ENCODE measurements at regions not wholly inside any gene's neighbourhood (a gene's known extent, or its start where the extent isn't known, plus 50 kb on each side); places are given as distances from the start of the nearest gene placed in this dataset.

GRCh38 chr15:70306081-70306480, 208.4 kb upstream of the TLE3 start:
- POLR2A ChIA-PET: no interaction called here
- TF ChIP-seq WRNIP1 (IDR thresholded peaks at IDR 0.05; ENCODE audit: borderline replicate concordance, low read depth, low read length) (no peak), ZNF687 (IDR thresholded peaks at IDR 0.05) (no peak), ESRRA (IDR thresholded peaks at IDR 0.05; ENCODE audit: low read length) (no peak), CHD2 (IDR thresholded peaks at IDR 0.05; ENCODE audit: borderline replicate concordance, low read depth, low read length) (no peak), PAX5 (IDR thresholded peaks at IDR 0.05; ENCODE audit: borderline replicate concordance, low read depth, low read length) (no peak), YBX1 (IDR thresholded peaks at IDR 0.05) (no peak), IRF4 (IDR thresholded peaks at IDR 0.05; ENCODE audit: low read depth, low read length) (no peak), FOXM1 (IDR thresholded peaks at IDR 0.05; ENCODE audit: low read depth, low read length) (no peak), ZSCAN29 (IDR thresholded peaks at IDR 0.05) (no peak), RFX5 (IDR thresholded peaks at IDR 0.05; ENCODE audit: low read depth, low read length) (no peak)
- TF ChIP-seq, protein P1, sequence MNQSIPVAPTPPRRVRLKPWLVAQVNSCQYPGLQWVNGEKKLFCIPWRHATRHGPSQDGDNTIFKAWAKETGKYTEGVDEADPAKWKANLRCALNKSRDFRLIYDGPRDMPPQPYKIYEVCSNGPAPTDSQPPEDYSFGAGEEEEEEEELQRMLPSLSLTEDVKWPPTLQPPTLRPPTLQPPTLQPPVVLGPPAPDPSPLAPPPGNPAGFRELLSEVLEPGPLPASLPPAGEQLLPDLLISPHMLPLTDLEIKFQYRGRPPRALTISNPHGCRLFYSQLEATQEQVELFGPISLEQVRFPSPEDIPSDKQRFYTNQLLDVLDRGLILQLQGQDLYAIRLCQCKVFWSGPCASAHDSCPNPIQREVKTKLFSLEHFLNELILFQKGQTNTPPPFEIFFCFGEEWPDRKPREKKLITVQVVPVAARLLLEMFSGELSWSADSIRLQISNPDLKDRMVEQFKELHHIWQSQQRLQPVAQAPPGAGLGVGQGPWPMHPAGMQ (IDR thresholded peaks at IDR 0.05; ENCODE audit: borderline replicate concordance): no peak
- TF ChIP-seq, protein P2, sequence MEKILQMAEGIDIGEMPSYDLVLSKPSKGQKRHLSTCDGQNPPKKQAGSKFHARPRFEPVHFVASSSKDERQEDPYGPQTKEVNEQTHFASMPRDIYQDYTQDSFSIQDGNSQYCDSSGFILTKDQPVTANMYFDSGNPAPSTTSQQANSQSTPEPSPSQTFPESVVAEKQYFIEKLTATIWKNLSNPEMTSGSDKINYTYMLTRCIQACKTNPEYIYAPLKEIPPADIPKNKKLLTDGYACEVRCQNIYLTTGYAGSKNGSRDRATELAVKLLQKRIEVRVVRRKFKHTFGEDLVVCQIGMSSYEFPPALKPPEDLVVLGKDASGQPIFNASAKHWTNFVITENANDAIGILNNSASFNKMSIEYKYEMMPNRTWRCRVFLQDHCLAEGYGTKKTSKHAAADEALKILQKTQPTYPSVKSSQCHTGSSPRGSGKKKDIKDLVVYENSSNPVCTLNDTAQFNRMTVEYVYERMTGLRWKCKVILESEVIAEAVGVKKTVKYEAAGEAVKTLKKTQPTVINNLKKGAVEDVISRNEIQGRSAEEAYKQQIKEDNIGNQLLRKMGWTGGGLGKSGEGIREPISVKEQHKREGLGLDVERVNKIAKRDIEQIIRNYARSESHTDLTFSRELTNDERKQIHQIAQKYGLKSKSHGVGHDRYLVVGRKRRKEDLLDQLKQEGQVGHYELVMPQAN (conservative IDR thresholded peaks at IDR 0.05): no peak
- TF ChIP-seq, protein P3, sequence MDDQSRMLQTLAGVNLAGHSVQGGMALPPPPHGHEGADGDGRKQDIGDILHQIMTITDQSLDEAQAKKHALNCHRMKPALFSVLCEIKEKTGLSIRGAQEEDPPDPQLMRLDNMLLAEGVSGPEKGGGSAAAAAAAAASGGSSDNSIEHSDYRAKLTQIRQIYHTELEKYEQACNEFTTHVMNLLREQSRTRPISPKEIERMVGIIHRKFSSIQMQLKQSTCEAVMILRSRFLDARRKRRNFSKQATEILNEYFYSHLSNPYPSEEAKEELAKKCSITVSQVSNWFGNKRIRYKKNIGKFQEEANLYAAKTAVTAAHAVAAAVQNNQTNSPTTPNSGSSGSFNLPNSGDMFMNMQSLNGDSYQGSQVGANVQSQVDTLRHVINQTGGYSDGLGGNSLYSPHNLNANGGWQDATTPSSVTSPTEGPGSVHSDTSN (IDR thresholded peaks at IDR 0.05; ENCODE audit: insufficient replicate concordance, low read depth, low read length): no peak
- TF ChIP-seq, protein P4, sequence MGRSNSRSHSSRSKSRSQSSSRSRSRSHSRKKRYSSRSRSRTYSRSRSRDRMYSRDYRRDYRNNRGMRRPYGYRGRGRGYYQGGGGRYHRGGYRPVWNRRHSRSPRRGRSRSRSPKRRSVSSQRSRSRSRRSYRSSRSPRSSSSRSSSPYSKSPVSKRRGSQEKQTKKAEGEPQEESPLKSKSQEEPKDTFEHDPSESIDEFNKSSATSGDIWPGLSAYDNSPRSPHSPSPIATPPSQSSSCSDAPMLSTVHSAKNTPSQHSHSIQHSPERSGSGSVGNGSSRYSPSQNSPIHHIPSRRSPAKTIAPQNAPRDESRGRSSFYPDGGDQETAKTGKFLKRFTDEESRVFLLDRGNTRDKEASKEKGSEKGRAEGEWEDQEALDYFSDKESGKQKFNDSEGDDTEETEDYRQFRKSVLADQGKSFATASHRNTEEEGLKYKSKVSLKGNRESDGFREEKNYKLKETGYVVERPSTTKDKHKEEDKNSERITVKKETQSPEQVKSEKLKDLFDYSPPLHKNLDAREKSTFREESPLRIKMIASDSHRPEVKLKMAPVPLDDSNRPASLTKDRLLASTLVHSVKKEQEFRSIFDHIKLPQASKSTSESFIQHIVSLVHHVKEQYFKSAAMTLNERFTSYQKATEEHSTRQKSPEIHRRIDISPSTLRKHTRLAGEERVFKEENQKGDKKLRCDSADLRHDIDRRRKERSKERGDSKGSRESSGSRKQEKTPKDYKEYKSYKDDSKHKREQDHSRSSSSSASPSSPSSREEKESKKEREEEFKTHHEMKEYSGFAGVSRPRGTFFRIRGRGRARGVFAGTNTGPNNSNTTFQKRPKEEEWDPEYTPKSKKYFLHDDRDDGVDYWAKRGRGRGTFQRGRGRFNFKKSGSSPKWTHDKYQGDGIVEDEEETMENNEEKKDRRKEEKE (IDR thresholded peaks at IDR 0.05): no peak

More at GRCh38 chr15:70306081-70306480, 208.4 kb upstream of the TLE3 start:
- intact Hi-C loops (cut with micrococcal nuclease; ENCODE audit: unreplicated experiment): no loop called here
- no peak overlapping the region for H2AFZ ChIP-seq (ENCODE audit: control insufficient read depth, low read depth, low read length)
- BruUV-seq (replicated peaks): no TSS peak
- CTCF ChIA-PET: no interaction called here
- no peaks in the 10 kb centered on the region; the same call in 2 of the 3 replicates for H3K9me3 ChIP-seq (replicated peaks; ENCODE audit: control insufficient read depth, insufficient read depth, low read length)
- peaks cover 2% of the 10 kb centered on the region; the same call in 1 of the 2 replicates for H4K20me1 ChIP-seq (ENCODE audit: control insufficient read depth, insufficient read depth)
- H3K79me2 ChIP-seq (ENCODE audit: control insufficient read depth, insufficient read depth, low read length): no peaks in the 10 kb centered on the region
- in situ Hi-C loops (cut with MboI): no loop called here
- DNase-seq (ENCODE audit: low read depth, low spot score): no peak
- no peak overlapping the region for H3K9ac ChIP-seq (ENCODE audit: control insufficient read depth, insufficient read depth, low read length)
- ATAC-seq: no peak
- WGBS (ENCODE audit: insufficient coverage, insufficient replicate concordance, low lambda C conversion rate, missing lambda C conversion rate): 72% methylated on average over 6 of the region's 6 CpGs
- H3K27me3 ChIP-seq (replicated peaks in 1 of 2; ENCODE audit: control insufficient read depth in 2 of 2, insufficient read depth in 2 of 2, low read length in 1 of 2): no peaks in the 10 kb centered on the region; a peak in 3 of 4 replicates
- no peak overlapping the region for H3K27ac ChIP-seq (ENCODE audit: control insufficient read depth, insufficient read depth)
- no peak for FAIRE-seq
- RAD21 ChIA-PET (ENCODE audit: unreplicated experiment): no interaction called here
- no peaks in the 10 kb centered on the region for H3K36me3 ChIP-seq (ENCODE audit: control insufficient read depth in 2 of 2, insufficient read depth in 2 of 2, low read length in 1 of 2)
- H3K4me1 ChIP-seq (ENCODE audit: control insufficient read depth, insufficient read depth, low read length): peaks cover 11% of the 10 kb centered on the region
- no peak overlapping the region for H3K4me3 ChIP-seq
- SMC1A ChIA-PET (ENCODE audit: uncharacterized antibody, unreplicated experiment): no interaction called here
- no peak overlapping the region for H3K4me2 ChIP-seq (ENCODE audit: control insufficient read depth, insufficient read depth)
